ENCODE measurements at regions not wholly inside any gene's neighbourhood (a gene's known extent, or its start where the extent isn't known, plus 50 kb on each side); places are given as distances from the start of the nearest gene placed in this dataset.

GRCh38 chr7:148950806-148951205 lies 66.7 kb upstream of the EZH2 start:
- in situ Hi-C loops (cut with MboI; ENCODE audit: low sequenced_read_pairs): loop anchor here (25.0 kb wide), 2 partner anchors 389 to 689 kb away; no protein-coding TSS in a partner anchor

GRCh38 chr7:148944935-148945934 lies 61.1 kb upstream of the EZH2 start:
- in situ Hi-C loops (cut with MboI; ENCODE audit: low sequenced_read_pairs): no loop called here

GRCh38 chr7:148941598-148942275 lies 57.6 kb upstream of the EZH2 start:
- in situ Hi-C loops (cut with MboI; ENCODE audit: low sequenced_read_pairs): no loop called here

GRCh38 chr7:148940702-148941597 lies 56.9 kb upstream of the EZH2 start:
- in situ Hi-C loops (cut with MboI; ENCODE audit: low sequenced_read_pairs): no loop called here

- in situ Hi-C loops (cut with MboI; ENCODE audit: low sequenced_read_pairs): no loop called here
Observed at GRCh38 chr7:148939128-148939755, 55.2 kb upstream of the EZH2 start.

GRCh38 chr7:148935451-148935850 lies 51.4 kb upstream of the EZH2 start:
- in situ Hi-C loops (cut with MboI; ENCODE audit: low sequenced_read_pairs): no loop called here
